GM12878 (cell line): ENCODE measurements at regions not wholly inside any gene's neighbourhood (a gene's known extent, or its start where the extent isn't known, plus 50 kb on each side); places are given as distances from the start of the nearest gene placed in this dataset.

ENCODE experiments used
- ATAC-seq: fragments of 200-7000 bp; cut with Tn5 transposase; 3 replicates; pipeline ENCODE4 v1.9.1; 2020; ENCODE audit warnings: mild to moderate bottlenecking, moderate library complexity
- BruUV-seq: library from RNA; stranded (reverse); fragments of 400-500 nt; replicated peaks from 2 replicates; lab custom pipeline; 2021; lab: Mats Ljungman, UMichigan
- CTCF ChIA-PET: fragments of 300-600 bp; sonication (Branson Sonifier 250); formaldehyde crosslinking; extraction: SDS; loops from one replicate; lab custom pipeline; 2021; ENCODE audit warnings: inconsistent platforms; lab: Yijun Ruan, JAX
- POLR2A ChIA-PET: fragments of 350-600 bp; formaldehyde crosslinking; extraction: SDS; loops from one replicate; lab custom pipeline; 2021; ENCODE audit warnings: inconsistent platforms; lab: Charles Lee
- RAD21 ChIA-PET: fragments of 300-600 bp; sonication (Branson Sonifier 250); formaldehyde crosslinking; loops from one replicate; lab custom pipeline; 2023; ENCODE audit warnings: antibody characterized with exemption; ENCODE audit not compliant: unreplicated experiment; lab: Charles Lee
- SMC1A ChIA-PET: fragments of 300-600 bp; sonication (Branson Sonifier 250); formaldehyde crosslinking; loops from one replicate; lab custom pipeline; 2023; ENCODE audit not compliant: unreplicated experiment, uncharacterized antibody; lab: Charles Lee
- DNase-seq: peaks from one replicate; pipeline ENCODE4 v3.0.0-alpha.2; 2011; ENCODE audit warnings: low read depth, low spot score
- FAIRE-seq: peaks from 3 replicates; lab custom pipeline; 2011; peaks lifted over from hg19 to GRCh38; lab: Jason Lieb, UNC
- H2AFZ ChIP-seq: 2 replicates; pipeline ENCODE4 v1.6.0; 2011; ENCODE audit warnings: low read depth, low read length, control low read depth; ENCODE audit not compliant: control insufficient read depth
- H3K27ac ChIP-seq: 2 replicates; pipeline ENCODE4 v1.5.1; 2011; ENCODE audit warnings: control low read depth; ENCODE audit not compliant: control insufficient read depth, insufficient read depth
- H3K27me3 ChIP-seq, 2 experiments: replicated peaks in 1 of 2; 2 replicates each; pipeline versions ENCODE4 v1.6.0 to v1.6.1; 2011; ENCODE audit warnings: low read length in 1 of 2; ENCODE audit not compliant: control insufficient read depth in 2 of 2, insufficient read depth in 2 of 2
- H3K36me3 ChIP-seq, 2 experiments: 2 replicates each; pipeline ENCODE4 v1.5.1; 2011; ENCODE audit warnings: low read length in 1 of 2; ENCODE audit not compliant: control insufficient read depth in 2 of 2, insufficient read depth in 2 of 2
- H3K4me1 ChIP-seq: 2 replicates; pipeline ENCODE4 v1.6.1; 2011; ENCODE audit warnings: mild to moderate bottlenecking, low read length, moderate library complexity, mixed read lengths; ENCODE audit not compliant: control insufficient read depth, insufficient read depth
- H3K4me2 ChIP-seq: 2 replicates; pipeline ENCODE4 v1.6.0; 2011; ENCODE audit warnings: control low read depth; ENCODE audit not compliant: control insufficient read depth, insufficient read depth
- H3K4me3 ChIP-seq: fragments of 200-600 bp; sonication (generic); 2 replicates; pipeline ENCODE4 v1.5.1; 2016
- H3K79me2 ChIP-seq: 2 replicates; pipeline ENCODE4 v1.6.0; 2011; ENCODE audit warnings: low read length; ENCODE audit not compliant: control insufficient read depth, insufficient read depth
- H3K9ac ChIP-seq: 2 replicates; pipeline ENCODE4 v1.8.0; 2011; ENCODE audit warnings: low read length, control low read depth, mixed read lengths; ENCODE audit not compliant: control insufficient read depth, insufficient read depth
- H3K9me3 ChIP-seq: replicated peaks from 3 replicates; pipeline ENCODE4 v1.5.1; 2011; ENCODE audit warnings: mild to moderate bottlenecking, low read length; ENCODE audit not compliant: control insufficient read depth, insufficient read depth
- H4K20me1 ChIP-seq: 2 replicates; pipeline ENCODE4 v1.6.0; 2011; ENCODE audit not compliant: control insufficient read depth, insufficient read depth
- CHD2 ChIP-seq: IDR thresholded peaks from 2 replicates; pipeline ENCODE4 v1.6.1; 2011; ENCODE audit warnings: low read depth, low read length, improper control_type of control experiment, borderline replicate concordance
- RELA ChIP-seq: fragments of 450-650 bp; IDR thresholded peaks from 2 replicates; pipeline ENCODE4 v1.8.0; 2014; ENCODE audit warnings: borderline replicate concordance; ENCODE audit not compliant: partially characterized antibody
- WGBS: methylation state at CpG from one replicate; pipeline ENCODE4 v1.1.6; 2016; ENCODE audit warnings: low lambda C conversion rate; ENCODE audit not compliant: insufficient replicate concordance, insufficient coverage; ENCODE audit errors: missing lambda C conversion rate; 5-methylcytosine and 5-hydroxymethylcytosine counted together
- in situ Hi-C: fragments of 300-500 bp; cut with MboI; formaldehyde crosslinking; loops from 9 replicates; pipeline ENCODE4 v1.14.3; 2018; ENCODE audit warnings: mixed read lengths
- intact Hi-C: fragments of 100-400 bp; cut with micrococcal nuclease; formaldehyde crosslinking; loops from one replicate; pipeline ENCODE4 v1.14.2; 2022; ENCODE audit not compliant: unreplicated experiment
- TF ChIP-seq, protein P1 (sequence below): fragments of 450-650 bp; IDR thresholded peaks from 2 replicates; pipeline ENCODE4 v1.6.1; 2018; ENCODE audit warnings: mild to moderate bottlenecking, low read depth, moderate library complexity; ENCODE audit not compliant: partially characterized antibody
- TF ChIP-seq, protein P2 (sequence below): fragments of 450-650 bp; IDR thresholded peaks from 2 replicates; pipeline ENCODE4 v1.6.1; 2016; ENCODE audit warnings: mild to moderate bottlenecking, moderate library complexity, borderline replicate concordance

DNA sequence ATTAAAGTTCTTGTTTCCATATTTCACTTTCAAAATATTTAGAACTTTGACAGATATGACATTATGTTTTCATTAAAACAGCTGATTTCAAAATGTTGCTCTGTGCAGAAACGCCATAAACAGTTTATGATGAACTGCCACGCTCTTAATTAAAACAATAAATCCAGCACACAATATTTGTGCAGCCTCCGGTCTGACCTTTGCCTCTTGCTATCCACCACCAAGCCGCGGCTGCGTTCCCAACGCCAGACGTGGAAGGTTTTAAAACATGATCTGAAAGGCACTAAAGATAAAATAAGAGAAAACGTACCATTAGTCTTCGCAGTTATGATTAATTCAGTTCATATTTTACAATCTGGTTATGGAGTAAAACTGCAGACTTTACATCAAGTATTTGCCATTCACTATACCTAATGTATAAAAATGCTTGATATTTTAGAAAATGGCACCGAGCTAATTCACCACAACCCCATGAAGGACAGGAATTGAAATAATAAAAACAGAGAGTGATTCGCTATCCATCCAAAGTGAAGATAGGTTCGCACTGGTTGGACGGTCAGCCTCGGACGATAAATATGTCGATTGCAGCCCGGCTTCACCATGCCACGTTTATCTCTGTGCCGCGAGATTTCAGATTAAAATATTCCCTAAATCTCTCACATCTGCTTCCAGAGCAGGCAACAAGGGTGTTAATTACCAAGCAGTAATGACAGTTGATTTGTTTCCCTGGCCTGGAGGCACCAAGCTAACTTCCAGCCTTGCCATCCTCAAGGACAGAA lies 103.3 kb upstream of the ZNF507 start:
- in situ Hi-C loops = no loop called here
- ChIA-PET RAD21 (no interaction called here), POLR2A (no interaction called here), SMC1A (no interaction called here)
- Histone ChIP-seq H3K36me3 (no peaks in the 10 kb centered on the region), H3K4me3 (no peak overlapping the region), H4K20me1 (no peaks in the 10 kb centered on the region), H3K9ac (no peak overlapping the region), H3K4me1 (no peaks in the 10 kb centered on the region), H3K4me2 (no peak overlapping the region)
- ATAC-seq (no peak), DNase-seq (no peak), FAIRE-seq (no peak)
- 59% methylated on average over 21 of the region's 21 CpGs for WGBS
- TF ChIP-seq, protein P1, sequence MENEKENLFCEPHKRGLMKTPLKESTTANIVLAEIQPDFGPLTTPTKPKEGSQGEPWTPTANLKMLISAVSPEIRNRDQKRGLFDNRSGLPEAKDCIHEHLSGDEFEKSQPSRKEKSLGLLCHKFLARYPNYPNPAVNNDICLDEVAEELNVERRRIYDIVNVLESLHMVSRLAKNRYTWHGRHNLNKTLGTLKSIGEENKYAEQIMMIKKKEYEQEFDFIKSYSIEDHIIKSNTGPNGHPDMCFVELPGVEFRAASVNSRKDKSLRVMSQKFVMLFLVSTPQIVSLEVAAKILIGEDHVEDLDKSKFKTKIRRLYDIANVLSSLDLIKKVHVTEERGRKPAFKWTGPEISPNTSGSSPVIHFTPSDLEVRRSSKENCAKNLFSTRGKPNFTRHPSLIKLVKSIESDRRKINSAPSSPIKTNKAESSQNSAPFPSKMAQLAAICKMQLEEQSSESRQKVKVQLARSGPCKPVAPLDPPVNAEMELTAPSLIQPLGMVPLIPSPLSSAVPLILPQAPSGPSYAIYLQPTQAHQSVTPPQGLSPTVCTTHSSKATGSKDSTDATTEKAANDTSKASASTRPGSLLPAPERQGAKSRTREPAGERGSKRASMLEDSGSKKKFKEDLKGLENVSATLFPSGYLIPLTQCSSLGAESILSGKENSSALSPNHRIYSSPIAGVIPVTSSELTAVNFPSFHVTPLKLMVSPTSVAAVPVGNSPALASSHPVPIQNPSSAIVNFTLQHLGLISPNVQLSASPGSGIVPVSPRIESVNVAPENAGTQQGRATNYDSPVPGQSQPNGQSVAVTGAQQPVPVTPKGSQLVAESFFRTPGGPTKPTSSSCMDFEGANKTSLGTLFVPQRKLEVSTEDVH = no peak
- TF ChIP-seq, protein P2, sequence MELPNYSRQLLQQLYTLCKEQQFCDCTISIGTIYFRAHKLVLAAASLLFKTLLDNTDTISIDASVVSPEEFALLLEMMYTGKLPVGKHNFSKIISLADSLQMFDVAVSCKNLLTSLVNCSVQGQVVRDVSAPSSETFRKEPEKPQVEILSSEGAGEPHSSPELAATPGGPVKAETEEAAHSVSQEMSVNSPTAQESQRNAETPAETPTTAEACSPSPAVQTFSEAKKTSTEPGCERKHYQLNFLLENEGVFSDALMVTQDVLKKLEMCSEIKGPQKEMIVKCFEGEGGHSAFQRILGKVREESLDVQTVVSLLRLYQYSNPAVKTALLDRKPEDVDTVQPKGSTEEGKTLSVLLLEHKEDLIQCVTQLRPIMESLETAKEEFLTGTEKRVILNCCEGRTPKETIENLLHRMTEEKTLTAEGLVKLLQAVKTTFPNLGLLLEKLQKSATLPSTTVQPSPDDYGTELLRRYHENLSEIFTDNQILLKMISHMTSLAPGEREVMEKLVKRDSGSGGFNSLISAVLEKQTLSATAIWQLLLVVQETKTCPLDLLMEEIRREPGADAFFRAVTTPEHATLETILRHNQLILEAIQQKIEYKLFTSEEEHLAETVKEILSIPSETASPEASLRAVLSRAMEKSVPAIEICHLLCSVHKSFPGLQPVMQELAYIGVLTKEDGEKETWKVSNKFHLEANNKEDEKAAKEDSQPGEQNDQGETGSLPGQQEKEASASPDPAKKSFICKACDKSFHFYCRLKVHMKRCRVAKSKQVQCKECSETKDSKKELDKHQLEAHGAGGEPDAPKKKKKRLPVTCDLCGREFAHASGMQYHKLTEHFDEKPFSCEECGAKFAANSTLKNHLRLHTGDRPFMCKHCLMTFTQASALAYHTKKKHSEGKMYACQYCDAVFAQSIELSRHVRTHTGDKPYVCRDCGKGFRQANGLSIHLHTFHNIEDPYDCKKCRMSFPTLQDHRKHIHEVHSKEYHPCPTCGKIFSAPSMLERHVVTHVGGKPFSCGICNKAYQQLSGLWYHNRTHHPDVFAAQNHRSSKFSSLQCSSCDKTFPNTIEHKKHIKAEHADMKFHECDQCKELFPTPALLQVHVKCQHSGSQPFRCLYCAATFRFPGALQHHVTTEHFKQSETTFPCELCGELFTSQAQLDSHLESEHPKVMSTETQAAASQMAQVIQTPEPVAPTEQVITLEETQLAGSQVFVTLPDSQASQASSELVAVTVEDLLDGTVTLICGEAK = no peak
- no peak for TF ChIP-seq RELA
- no peak for TF ChIP-seq CHD2
- TF ChIP-seq, all 136 proteins: peak for 0
- Histone ChIP-seq H3K27me3 (no peaks in the 10 kb centered on the region), H3K79me2 (no peaks in the 10 kb centered on the region), H2AFZ (no peak overlapping the region), H3K27ac (no peak overlapping the region), H3K9me3 (no peaks in the 10 kb centered on the region)
- CTCF ChIA-PET = no interaction called here
- intact Hi-C loops = no loop called here
- BruUV-seq = no TSS peak
